Gastroesophageal sphincter (tissue), 4 donors: ENCODE measurements at regions not wholly inside any gene's neighbourhood (a gene's known extent, or its start where the extent isn't known, plus 50 kb on each side); places are given as distances from the start of the nearest gene placed in this dataset.

Source experiments
- ATAC-seq: fragments of 150-250 bp; one replicate; pipeline ENCODE4 v1.9.1; 2016; ENCODE audit warnings: mild to moderate bottlenecking, moderate library complexity
- H3K27ac ChIP-seq, 4 donors: fragments of 200-600 bp; sonication (generic) in 3 of 4; 1 replicate in 3 of 4; 2 replicates in 1 of 4; pipeline ENCODE4 v1.5.1; 2016 to 2019
- H3K27me3 ChIP-seq: fragments of 200-600 bp; sonication (generic); one replicate; pipeline ENCODE4 v1.5.1; 2019
- H3K36me3 ChIP-seq, 2 donors: fragments of 200-600 bp; sonication (generic); one replicate each; pipeline ENCODE4 v1.5.1; 2019; ENCODE audit warnings: control low read depth in 1 of 2
- H3K4me1 ChIP-seq, 3 donors: fragments of 200-600 bp; sonication (generic); 1 replicate in 2 of 3; 2 replicates in 1 of 3; pipeline ENCODE4 v1.5.1; 2016 to 2019; ENCODE audit warnings: control low read depth in 2 of 3
- H3K4me3 ChIP-seq, 2 donors: fragments of 200-600 bp; sonication (generic); one replicate each; pipeline ENCODE4 v1.5.1; 2019; ENCODE audit warnings: mild to moderate bottlenecking in 1 of 2, moderate library complexity in 1 of 2
- H3K9me3 ChIP-seq, 3 donors: fragments of 200-600 bp; sonication (generic); one replicate each; pipeline ENCODE4 v1.5.1; 2017 to 2019; ENCODE audit warnings: control low read depth in 2 of 3
- CTCF ChIP-seq, 4 experiments: fragments of 200-600 bp in 2 of 4; fragments of 450-650 bp in 2 of 4; sonication (generic) in 1 of 4; IDR thresholded peaks; one replicate each; pipeline ENCODE4 v1.5.1; 2017 to 2019; ENCODE audit warnings: antibody characterized with exemption in 4 of 4, mild to moderate bottlenecking in 2 of 4, moderate library complexity in 2 of 4
- EP300 ChIP-seq: sonication (generic); formaldehyde crosslinking; IDR thresholded peaks from one replicate; pipeline ENCODE4 v1.6.1; 2017; ENCODE audit warnings: antibody characterized with exemption, mild to moderate bottlenecking
- POLR2A ChIP-seq, 2 donors: fragments of 450-650 bp; IDR thresholded peaks; one replicate each; pipeline ENCODE4 v1.6.1; 2017; ENCODE audit warnings: antibody characterized with exemption in 2 of 2, mild to moderate bottlenecking in 2 of 2, moderate library complexity in 1 of 2
- POLR2AphosphoS5 ChIP-seq: sonication (generic); formaldehyde crosslinking; IDR thresholded peaks from one replicate; pipeline ENCODE4 v1.6.1; 2017; ENCODE audit warnings: antibody characterized with exemption
- WGBS, 2 donors: methylation state at CpG; one replicate each; pipeline ENCODE4 v1.1.5; 2018; ENCODE audit warnings: low coverage in 1 of 2; 5-methylcytosine and 5-hydroxymethylcytosine counted together
- small RNA-seq, 4 donors: library from RNA; depleted of rRNA; stranded (forward); fragments of <200 nt; gene quantifications; one replicate each; pipeline ENCODE3, GENCODE V24; 2016

GRCh38 chr18:57297306-57297705 is 55.1 kb upstream of the ST8SIA3 start:
- H3K27me3 ChIP-seq: peaks cover 20% of the 10 kb centered on the region
- TF ChIP-seq POLR2AphosphoS5: no peak
- TF ChIP-seq CTCF (IDR thresholded peaks at IDR 0.05): no peak
- TF ChIP-seq POLR2A (IDR thresholded peaks at IDR 0.05): no peak
- TF ChIP-seq EP300: no peak

GRCh38 chr18:57299931-57300330 is 52.4 kb upstream of the ST8SIA3 start:
- Histone ChIP-seq H3K4me3 (no peak overlapping the region), H3K4me1 (no peaks in the 10 kb centered on the region), H3K9me3 (no peaks in the 10 kb centered on the region), H3K27ac (no peak overlapping the region), H3K36me3 (no peaks in the 10 kb centered on the region), H3K27me3 (peaks cover 31% of the 10 kb centered on the region)
- no peak for TF ChIP-seq CTCF (IDR thresholded peaks at IDR 0.05)
- no peak for ATAC-seq

More at GRCh38 chr18:57297306-57297705, 55.1 kb upstream of the ST8SIA3 start:
- H3K4me3 ChIP-seq: no peak overlapping the region
- H3K9me3 ChIP-seq: no peaks in the 10 kb centered on the region
- H3K4me1 ChIP-seq: no peaks in the 10 kb centered on the region
- no peak overlapping the region for H3K27ac ChIP-seq
- H3K36me3 ChIP-seq: no peaks in the 10 kb centered on the region
- 77 to 85% methylated on average over 6 of the region's 7 CpGs for WGBS, 2 donors
- no peak for ATAC-seq

GRCh38 chr18:57301573-57302559 is 50.5 kb upstream of the ST8SIA3 start:
- no peaks in the 10 kb centered on the region for H3K36me3 ChIP-seq
- TF ChIP-seq POLR2A (IDR thresholded peaks at IDR 0.05): no peak
- ATAC-seq: no peak
- 40 to 41% methylated on average over 5 to 7 of the region's 11 CpGs for WGBS, 2 donors
- H3K4me1 ChIP-seq: no peaks in the 10 kb centered on the region
- H3K27me3 ChIP-seq: peaks cover 31% of the 10 kb centered on the region
- no peak overlapping the region for H3K4me3 ChIP-seq
- H3K27ac ChIP-seq: no peak overlapping the region
- no peaks in the 10 kb centered on the region for H3K9me3 ChIP-seq

Small RNA genes lying in the stretch of these regions (small RNA-seq; reads per million reads assigned to genes)
- 0 reads per million in 4 donors for gene RNU6-737P
